ENCODE measurements at regions not wholly inside any gene's neighbourhood (a gene's known extent, or its start where the extent isn't known, plus 50 kb on each side); places are given as distances from the start of the nearest gene placed in this dataset.

- no peak for DNase-seq (ENCODE audit: low read depth)
Measured at GRCh38 chr6:19261642-19262041, 575.5 kb upstream of the ID4 start.

DNA sequence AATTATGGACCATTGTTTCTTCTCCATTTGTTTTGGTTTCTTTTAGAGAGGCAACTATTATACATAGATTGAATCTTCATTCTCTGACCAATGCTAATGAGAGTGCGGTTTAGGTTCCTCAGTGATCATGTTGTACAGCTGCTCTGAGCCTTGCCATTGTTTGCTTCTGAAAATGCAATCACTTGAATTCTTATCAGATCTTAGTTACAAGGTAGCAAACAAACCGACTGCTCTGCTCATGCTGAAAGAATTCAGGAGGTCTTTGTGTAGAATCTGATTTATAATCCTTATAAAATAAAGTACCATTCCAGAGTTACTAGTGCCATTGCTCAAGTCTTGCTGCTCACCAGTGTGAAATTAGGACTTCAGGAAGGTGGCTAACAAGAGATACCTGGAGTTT lies 569.1 kb upstream of the ID4 start:
- DNase-seq (ENCODE audit: low read depth): no peak

DNA sequence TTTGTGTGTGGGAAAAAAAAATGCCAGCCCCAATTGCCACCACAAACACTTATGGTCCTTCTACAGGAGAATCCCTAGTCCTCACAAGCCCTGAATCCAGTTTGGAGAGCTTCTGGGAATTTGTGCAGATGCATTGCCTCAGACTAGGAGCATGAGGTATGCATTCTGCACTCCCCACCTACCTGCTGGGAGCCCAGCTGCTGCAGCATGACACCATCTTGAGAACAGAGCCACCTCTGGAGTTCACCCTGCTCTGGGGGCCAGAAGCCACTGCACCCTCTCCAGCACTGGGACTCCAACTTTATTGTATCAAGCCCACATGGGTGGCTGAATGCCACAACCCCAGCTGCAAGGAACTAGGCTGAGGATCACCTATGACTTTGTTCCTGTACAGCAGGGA lies 568.5 kb upstream of the ID4 start:
- DNase-seq (ENCODE audit: low read depth): no peak

DNA sequence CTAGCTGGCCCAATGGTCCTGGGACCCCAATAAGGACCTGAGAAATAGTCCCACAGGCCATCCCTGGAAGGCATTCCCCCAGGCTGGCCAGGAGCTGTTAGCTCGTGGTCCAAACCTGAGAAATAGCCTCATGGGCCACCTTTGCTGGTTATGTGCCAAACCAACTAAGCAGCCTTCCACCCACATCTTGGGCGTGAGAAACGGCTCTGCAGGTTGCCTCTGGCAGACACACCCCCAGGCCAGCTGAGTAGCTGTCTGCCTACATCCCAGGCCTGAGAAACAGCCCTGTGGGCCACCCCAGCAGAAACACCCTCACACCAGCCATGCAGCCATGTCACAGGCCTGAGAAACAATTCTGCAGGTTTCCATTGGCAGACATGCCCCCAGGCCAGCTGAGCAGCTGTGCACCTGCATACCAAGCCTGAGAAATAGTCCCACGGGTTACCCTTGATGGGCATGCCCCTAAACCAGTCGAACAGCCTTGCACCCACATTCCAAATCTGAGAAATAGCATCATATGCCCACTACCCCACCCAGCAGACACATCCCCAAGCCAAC lies 567.8 kb upstream of the ID4 start:
- DNase-seq (ENCODE audit: low read depth): no peak

DNA sequence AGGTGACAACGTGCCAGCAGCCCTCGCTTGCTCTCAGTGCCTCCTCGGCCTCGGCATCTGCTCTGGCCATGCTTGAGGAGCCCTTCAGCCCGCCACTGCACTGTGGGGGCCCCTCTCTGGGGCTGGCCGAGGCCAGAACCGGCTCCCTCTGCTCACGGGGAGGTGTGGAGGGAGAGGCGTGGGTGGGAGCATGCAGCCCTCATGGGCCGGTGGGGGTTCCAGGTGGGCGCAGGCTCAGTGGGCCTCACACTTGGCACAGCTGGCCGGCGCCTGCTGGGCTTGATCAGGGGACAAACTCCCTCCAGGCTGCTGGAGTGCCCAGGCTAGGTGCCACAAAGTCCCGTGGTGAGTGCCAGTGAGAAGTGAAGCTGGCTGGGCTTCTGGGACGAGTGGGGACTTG lies 566.6 kb upstream of the ID4 start:
- no peak for DNase-seq (ENCODE audit: low read depth)

- no peak for DNase-seq (ENCODE audit: low read depth)
Measured at GRCh38 chr6:19279273-19279684, 557.9 kb upstream of the ID4 start.

DNA sequence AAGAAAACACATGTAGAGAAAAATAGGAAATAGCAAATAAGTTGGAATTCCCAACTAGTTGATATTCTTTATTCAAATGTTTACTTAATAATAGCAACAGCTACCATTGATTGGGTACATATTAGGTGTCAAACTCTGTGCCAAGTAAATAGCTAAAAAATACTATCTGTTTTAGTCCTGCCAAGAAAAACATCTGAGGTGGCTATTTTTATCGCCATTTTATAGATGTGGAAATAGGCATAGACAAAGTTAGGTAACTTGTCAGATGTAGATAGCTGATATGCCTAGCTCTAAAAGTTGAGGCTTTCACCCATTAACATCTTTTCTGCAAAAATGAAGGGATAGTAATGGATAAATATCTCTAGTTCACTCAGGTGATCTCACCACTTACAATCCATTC lies 549.2 kb upstream of the ID4 start:
- DNase-seq (ENCODE audit: low read depth): no peak

DNA sequence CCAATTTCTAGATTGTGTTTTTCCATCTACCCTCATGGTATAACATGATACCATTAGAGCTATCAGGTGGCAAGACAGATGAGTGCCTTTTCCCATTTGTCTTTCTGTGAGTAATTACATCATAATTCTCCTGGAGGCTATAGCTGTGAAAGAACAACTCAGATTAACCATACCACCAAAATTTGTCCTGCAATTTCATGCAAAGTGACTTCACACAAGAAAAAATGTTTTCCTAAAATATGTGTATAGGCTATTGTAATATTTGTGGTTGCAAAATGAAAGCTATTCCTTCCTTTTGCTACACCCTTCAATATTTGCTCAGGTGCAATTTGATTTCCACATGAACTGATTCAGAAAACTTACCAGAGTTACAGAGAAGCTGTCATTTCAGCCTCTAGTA lies 547.7 kb upstream of the ID4 start:
- no peak for DNase-seq (ENCODE audit: low read depth)

- no peak for DNase-seq (ENCODE audit: low read depth)
Measured at GRCh38 chr6:19297880-19298279, 539.3 kb upstream of the ID4 start.

DNA sequence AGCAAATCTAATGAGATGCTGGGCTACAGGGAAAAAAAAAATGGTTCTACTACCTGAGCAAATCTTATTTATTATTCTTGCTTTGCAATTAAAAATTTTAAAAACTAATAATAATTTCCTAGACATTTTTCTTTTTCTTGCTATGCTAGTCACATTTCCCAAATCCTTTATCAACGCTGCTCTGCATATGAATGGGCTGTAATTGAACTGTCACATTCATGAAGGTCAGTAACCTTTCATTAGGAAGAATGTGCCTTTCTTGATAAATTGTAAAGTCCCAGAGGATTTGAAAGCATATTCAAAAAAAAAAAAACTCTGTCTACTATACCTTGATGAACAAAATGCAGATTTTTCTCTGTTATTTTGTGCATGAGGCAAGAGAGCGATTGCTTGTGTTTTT lies 538.7 kb upstream of the ID4 start:
- DNase-seq (ENCODE audit: low read depth): no peak

DNA sequence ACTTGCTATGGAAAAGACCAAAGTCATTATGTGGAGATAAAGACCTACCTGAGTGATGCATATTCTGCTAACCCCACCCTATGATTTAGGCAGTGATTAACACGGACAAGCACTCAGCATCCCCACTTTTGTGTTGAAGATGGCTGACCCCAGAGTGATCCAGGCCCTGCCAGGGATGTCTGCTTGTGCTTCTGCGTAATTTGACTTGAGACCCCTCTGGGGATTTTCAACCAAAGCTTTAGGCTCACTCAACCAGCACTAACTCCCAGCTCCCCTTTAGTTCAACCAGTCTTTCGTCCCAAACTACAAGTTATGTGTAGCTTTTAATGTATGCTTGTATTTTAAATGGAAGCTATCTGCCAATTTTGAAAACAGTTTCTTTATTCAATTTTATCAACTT lies 538.0 kb upstream of the ID4 start:
- no peak for DNase-seq (ENCODE audit: low read depth)

GRCh38 chr6:19301980-19302379 lies 535.2 kb upstream of the ID4 start:
- DNase-seq (ENCODE audit: low read depth): no peak

- DNase-seq (ENCODE audit: low read depth): no peak
Measured at GRCh38 chr6:19303383-19303782, 533.8 kb upstream of the ID4 start.

- no peak for DNase-seq (ENCODE audit: low read depth)
Measured at GRCh38 chr6:19309661-19310060, 527.5 kb upstream of the ID4 start.

GRCh38 chr6:19311786-19312185 lies 525.4 kb upstream of the ID4 start:
- no peak for DNase-seq (ENCODE audit: low read depth)

DNA sequence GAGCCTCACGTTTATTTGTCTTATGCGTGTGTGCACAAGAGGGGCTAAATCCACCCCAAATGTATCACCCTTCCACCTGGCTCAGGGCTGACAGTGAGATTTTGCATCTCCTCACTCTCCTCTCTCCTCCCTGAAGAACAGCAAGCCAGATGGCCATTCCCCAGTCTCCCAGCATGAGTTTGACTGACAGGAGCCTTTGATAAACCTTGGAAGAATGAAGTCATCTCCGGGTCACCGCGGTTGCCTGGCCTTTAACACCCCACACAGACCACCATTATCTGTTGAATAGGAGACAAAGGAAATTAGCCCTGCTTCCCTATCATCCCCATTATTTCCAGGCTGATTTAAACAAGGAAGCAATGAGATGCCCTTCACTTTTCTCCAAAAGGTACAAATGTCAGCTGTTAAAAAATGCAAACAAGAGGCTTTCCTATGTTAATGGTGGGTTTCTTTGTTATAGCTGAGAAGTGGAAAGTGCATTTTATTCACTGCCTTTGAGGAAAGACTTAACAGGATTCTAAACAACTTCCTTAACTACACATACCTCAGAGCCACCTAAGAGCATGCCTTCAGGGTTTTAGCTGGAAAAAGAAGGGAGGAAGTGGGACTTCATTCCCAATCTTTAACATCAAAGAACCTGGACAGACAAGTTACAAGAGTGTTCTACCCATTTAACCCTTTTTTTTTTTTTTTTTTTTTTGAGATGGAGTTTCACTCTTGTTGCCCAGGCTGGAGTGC lies 524.8 kb upstream of the ID4 start:
- DNase-seq (ENCODE audit: low read depth): no peak

DNA sequence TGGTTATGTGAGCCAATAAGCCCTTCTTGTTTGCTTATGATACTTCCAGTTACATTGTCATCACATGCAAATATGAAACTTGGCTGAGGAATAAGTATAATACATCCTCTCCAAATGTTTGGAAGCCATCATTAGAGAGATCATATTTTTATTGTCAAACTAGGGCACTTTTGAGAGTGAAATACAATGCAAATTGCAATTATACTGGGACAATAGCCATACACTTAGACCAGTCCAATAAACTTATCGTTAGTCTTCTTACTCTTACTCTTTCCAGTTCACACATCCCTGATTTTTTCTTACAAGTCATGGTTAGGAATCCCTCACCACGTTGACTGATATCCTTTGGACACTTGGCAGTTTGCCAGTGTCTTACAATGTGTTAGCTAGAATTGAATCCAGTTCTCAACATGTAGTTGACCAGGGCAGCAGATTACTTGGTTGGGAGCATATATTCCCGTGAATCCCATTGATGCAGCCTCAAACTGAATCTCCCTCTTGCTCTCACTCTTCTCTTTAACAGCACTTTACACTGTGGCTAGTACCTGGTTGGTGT lies 519.7 kb upstream of the ID4 start:
- DNase-seq (ENCODE audit: low read depth): no peak

- DNase-seq (ENCODE audit: low read depth): no peak
Measured at GRCh38 chr6:19319005-19319404, 518.2 kb upstream of the ID4 start.

DNA sequence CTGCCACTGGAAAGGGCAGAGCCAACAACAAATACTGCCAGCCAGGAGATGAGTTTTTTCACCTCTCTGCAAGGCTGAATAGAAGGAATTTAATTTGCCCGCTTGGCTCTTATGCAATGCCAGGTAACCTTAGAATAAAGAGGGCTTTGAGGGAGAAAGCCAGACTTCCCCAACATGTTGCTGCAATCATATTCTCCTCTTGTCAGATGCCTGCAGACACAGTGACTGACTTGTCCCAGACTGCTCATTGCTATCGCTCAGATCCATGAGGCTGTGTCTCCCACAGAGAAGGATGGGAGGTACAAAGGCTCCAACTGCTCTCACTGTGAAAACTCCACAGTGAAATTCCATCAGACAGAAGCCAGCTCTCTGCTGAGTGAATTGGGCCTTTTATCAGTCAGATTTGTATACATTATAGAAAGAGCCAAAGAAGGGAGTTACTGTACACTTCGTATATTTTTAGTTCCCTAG lies 517.0 kb upstream of the ID4 start:
- no peak for DNase-seq (ENCODE audit: low read depth)

GRCh38 chr6:19322691-19323485 lies 514.3 kb upstream of the ID4 start:
- no peak for DNase-seq (ENCODE audit: low read depth)

DNA sequence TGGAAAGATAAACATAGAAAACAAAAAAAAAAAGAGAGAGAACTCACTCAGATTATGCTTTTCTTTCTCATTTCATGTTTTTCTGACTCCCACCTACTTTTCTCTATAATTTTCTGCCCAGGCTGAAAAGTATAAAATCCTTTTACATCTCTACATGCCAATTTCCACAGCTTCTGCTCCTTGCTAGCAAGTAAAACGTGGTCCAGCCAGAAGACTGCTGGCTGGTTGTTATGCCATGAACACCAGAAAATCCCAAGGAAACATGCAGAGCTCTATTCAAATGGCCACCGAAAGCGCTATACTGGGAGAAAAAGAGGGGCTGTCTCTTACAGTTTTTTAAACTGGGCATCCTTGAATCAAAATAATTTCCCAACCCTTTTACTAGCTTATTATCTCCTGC lies 512.8 kb upstream of the ID4 start:
- no peak for DNase-seq (ENCODE audit: low read depth)

- no peak for DNase-seq (ENCODE audit: low read depth)
Measured at GRCh38 chr6:19325335-19325789, 511.8 kb upstream of the ID4 start.

DNA sequence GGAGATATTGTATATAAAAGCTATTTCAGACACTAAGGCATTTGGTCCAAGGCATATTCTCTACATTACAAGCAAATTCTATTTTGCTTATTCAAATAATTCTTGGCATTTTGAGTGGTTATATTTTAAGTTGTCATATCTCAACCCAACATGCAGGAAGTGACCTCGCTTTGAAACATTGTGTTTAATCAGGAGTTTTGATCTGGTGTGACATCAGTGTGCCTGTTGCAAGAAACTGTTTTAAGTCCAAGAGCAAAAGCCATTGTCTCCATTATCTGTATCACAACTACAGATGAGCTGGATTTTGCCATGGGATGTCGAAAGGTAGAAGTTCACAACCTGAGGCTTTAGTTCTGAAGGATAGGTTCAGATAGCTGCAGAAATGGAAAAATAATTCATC lies 509.9 kb upstream of the ID4 start:
- no peak for DNase-seq (ENCODE audit: low read depth)
